ENCODE measurements at regions not wholly inside any gene's neighbourhood (a gene's known extent, or its start where the extent isn't known, plus 50 kb on each side); places are given as distances from the start of the nearest gene placed in this dataset.
A peak's percentile ranks its signal among the peaks of the same experiment; 100 is the strongest.

DNA sequence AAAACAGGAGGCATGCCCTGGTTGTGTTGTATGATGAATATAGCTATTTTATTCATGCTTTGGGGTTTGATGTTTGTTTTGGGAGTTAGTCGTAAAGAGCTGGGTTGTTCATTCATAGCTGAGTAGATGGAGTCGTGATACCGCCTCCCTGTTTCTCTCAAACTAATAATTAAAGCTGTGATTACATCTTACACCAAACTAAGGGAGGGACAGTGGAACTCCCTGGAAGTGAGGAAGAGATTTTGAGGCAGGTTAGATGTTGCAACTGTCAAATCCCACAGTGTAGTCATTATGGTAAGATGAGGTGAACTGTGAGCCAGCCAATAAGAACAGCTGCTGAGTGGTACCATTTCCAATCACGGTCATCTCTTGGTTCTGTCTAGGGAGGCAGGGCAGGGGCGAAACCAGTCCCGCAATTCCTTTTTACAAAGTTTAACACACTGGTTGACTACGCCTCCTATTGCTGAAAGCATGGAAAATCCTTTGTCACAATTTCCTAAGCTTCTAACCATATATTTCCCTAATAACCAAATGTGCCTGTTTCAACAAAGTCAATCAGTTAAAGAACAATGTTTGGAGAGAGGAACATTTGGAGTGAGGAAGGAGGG, 207.6 kb upstream of the SERP2 start:
- Histone ChIP-seq H3K27me3 (ENCODE audit: control insufficient read depth, insufficient read depth, low read length) (no peaks in the 10 kb centered on the region), H3K36me3 (ENCODE audit: control insufficient read depth, insufficient read depth, low read length) (no peaks in the 10 kb centered on the region), H3K4me3 (ENCODE audit: low read depth, low read length) (no peak overlapping the region)
- TF ChIP-seq, protein P1, sequence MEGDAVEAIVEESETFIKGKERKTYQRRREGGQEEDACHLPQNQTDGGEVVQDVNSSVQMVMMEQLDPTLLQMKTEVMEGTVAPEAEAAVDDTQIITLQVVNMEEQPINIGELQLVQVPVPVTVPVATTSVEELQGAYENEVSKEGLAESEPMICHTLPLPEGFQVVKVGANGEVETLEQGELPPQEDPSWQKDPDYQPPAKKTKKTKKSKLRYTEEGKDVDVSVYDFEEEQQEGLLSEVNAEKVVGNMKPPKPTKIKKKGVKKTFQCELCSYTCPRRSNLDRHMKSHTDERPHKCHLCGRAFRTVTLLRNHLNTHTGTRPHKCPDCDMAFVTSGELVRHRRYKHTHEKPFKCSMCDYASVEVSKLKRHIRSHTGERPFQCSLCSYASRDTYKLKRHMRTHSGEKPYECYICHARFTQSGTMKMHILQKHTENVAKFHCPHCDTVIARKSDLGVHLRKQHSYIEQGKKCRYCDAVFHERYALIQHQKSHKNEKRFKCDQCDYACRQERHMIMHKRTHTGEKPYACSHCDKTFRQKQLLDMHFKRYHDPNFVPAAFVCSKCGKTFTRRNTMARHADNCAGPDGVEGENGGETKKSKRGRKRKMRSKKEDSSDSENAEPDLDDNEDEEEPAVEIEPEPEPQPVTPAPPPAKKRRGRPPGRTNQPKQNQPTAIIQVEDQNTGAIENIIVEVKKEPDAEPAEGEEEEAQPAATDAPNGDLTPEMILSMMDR (IDR thresholded peaks at IDR 0.05; ENCODE audit: insufficient read depth, low read length, severe bottlenecking) = no peak
- FAIRE-seq = no peak
- peak; percentile 27 for DNase-seq (ENCODE audit: low read depth)

DNA sequence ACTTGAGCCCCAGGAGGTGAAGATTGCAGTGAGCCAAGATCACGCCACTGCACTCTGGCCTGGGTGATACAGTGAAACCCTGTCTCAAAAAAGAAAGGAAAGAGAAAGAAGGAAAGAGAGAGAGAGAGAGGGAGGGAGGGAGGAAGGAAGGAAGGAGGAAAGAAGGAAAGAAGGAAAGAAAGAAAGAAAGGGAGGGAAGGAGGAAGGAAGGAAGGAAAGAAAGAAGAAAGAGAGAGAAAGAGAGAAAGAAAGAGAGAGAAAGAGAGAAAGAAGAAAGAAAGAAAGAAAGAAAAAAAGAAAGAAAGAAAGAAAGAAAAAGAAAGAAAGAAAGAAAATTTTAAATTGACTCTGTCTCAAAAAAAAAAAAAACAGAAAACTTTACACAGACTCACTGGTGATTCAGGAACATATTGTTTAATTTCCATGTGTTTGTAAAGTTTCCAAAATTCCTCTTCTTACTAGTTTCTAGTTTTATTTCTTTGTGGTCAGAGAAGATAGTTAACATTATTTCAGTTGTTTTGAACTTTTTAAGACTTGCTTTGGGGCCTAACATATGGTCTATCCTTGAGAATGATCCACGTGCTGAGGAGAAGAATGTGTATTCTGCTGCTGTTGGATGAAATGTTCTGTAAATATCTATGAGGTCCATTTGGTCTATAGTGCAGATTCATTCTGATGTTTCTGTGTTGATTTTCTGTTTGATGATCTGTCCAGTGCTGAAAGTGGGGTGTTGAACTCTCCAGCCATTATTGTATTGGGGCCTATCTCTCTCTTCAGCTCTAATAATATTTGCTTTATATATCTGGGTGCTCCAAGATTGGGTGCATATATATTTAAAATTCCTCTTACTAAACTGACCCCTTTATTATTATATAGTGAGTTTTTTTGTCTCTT, 204.4 kb upstream of the SERP2 start:
- H3K36me3 ChIP-seq (ENCODE audit: control insufficient read depth, insufficient read depth, low read length) = no peaks in the 10 kb centered on the region
- no peaks in the 10 kb centered on the region for H3K27me3 ChIP-seq (ENCODE audit: control insufficient read depth, insufficient read depth, low read length)
- FAIRE-seq = no peak
- no peak overlapping the region for H3K4me3 ChIP-seq (ENCODE audit: low read depth, low read length)
- TF ChIP-seq, protein P1 (IDR thresholded peaks at IDR 0.05; ENCODE audit: insufficient read depth, low read length, severe bottlenecking) = no peak
- no peak for DNase-seq (ENCODE audit: low read depth)

DNA sequence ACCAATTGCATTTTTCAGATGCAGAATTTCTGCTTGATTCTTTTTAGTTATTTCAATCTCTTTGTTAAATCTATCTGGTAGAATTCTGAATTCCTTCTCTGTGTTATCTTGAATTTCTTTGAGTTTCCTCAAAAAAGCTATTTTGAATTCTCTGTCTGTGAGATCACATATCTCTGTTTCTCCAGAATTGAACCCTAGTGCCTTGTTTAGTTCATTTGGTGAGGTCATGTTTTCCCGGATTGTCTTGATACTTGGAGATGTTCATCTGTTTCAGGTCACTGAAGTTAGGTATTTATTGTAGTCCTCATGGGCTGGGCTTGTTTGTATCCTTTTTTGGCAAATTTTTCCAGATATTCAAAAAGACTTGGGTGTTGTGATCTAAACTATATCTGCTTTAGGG, 202.9 kb upstream of the SERP2 start:
- Histone ChIP-seq H3K4me3 (ENCODE audit: low read depth, low read length) (no peak overlapping the region), H3K36me3 (ENCODE audit: control insufficient read depth, insufficient read depth, low read length) (no peaks in the 10 kb centered on the region), H3K27me3 (ENCODE audit: control insufficient read depth, insufficient read depth, low read length) (no peaks in the 10 kb centered on the region)
- FAIRE-seq (no peak), DNase-seq (ENCODE audit: low read depth) (no peak)
- TF ChIP-seq, protein P1 (IDR thresholded peaks at IDR 0.05; ENCODE audit: insufficient read depth, low read length, severe bottlenecking) = no peak

DNA sequence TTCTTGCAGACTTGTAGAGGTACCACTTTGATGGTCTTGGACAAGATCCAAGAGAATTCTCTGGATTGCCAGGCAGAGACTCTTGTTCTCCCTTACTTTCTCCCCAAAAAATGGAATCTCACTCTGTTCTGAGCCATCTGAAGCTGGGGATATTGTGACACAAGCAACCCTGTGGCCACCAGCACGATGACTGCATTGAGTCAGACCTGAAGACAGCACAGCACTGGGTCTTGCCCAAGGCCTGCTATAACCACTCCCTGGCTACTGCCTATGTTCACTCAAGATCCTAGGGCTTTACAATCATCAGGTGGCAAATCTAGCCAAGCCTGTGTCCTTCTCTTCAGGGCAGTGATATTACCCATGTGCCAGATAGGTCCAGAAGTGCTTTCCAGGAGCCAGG, 202.5 kb upstream of the SERP2 start:
- peak; percentile 32 for FAIRE-seq
- no peak for DNase-seq (ENCODE audit: low read depth)
- no peak overlapping the region for H3K4me3 ChIP-seq (ENCODE audit: low read depth, low read length)
- TF ChIP-seq, protein P1 (IDR thresholded peaks at IDR 0.05; ENCODE audit: insufficient read depth, low read length, severe bottlenecking) = no peak
- H3K36me3 ChIP-seq (ENCODE audit: control insufficient read depth, insufficient read depth, low read length) = no peaks in the 10 kb centered on the region
- H3K27me3 ChIP-seq (ENCODE audit: control insufficient read depth, insufficient read depth, low read length) = no peaks in the 10 kb centered on the region

DNA sequence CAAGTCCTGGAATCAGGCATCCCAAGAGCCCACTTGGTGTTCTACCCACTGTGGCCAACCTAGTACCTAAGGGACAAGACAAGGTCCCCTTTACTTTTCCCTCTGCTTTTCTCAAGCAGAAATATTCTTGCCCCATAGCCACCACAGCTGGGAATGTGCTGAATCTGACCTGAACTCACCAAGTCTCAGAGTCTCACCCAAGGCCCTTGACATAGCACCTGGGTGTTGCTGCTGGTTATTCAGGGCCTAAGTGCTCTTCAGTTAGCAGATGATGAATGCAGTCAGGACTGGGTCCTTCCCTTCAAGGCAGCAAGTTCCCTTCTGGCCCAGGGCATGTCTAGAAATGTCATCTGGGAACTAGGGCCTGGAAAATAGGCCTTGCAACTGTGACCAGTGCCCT, 201.8 kb upstream of the SERP2 start:
- Histone ChIP-seq H3K27me3 (ENCODE audit: control insufficient read depth, insufficient read depth, low read length) (no peaks in the 10 kb centered on the region), H3K36me3 (ENCODE audit: control insufficient read depth, insufficient read depth, low read length) (no peaks in the 10 kb centered on the region), H3K4me3 (ENCODE audit: low read depth, low read length) (no peak overlapping the region)
- FAIRE-seq (peak; percentile 89), DNase-seq (ENCODE audit: low read depth) (no peak)
- TF ChIP-seq, protein P1 (IDR thresholded peaks at IDR 0.05; ENCODE audit: insufficient read depth, low read length, severe bottlenecking) = no peak

Measured in bronchial epithelial cell (primary cell).